Pancreas (tissue), 10 donors: ENCODE measurements at regions not wholly inside any gene's neighbourhood (a gene's known extent, or its start where the extent isn't known, plus 50 kb on each side); places are given as distances from the start of the nearest gene placed in this dataset.

Source experiments
- ATAC-seq, 4 donors: fragments of 200-7000 bp; cut with Tn5 transposase; one replicate each; pipeline versions ENCODE4 v1.8.0 to v1.9.1; 2020; ENCODE audit warnings: mild to moderate bottlenecking in 4 of 4, moderate library complexity in 4 of 4
- DNase-seq, 6 donors: peaks; one replicate each; pipeline ENCODE4 v3.0.0-alpha.2; 2020
- FAIRE-seq: peaks from 2 replicates; lab custom pipeline; 2012; peaks lifted over from hg19 to GRCh38; lab: Jason Lieb, UNC
- H3K27ac ChIP-seq, 4 donors: fragments of 200-600 bp; sonication (generic); 1 replicate in 3 of 4; 2 replicates in 1 of 4; pipeline versions ENCODE4 v1.5.0 to v1.8.0; 2020
- H3K27me3 ChIP-seq, 4 donors: fragments of 200-600 bp; one replicate each; pipeline ENCODE4 v1.8.0; 2021
- H3K36me3 ChIP-seq, 3 donors: fragments of 200-600 bp; sonication (generic) in 1 of 3; one replicate each; pipeline versions ENCODE4 v1.5.0 to v1.8.0; 2020 to 2021
- H3K4me1 ChIP-seq, 3 donors: fragments of 200-600 bp; one replicate each; pipeline ENCODE4 v1.8.0; 2021
- H3K4me3 ChIP-seq, 4 donors: fragments of 200-600 bp; sonication (generic) in 2 of 4; one replicate each; pipeline versions ENCODE4 v1.5.0 to v1.8.0; 2020 to 2021
- H3K9me3 ChIP-seq, 4 donors: fragments of 200-600 bp; one replicate each; pipeline ENCODE4 v1.8.0; 2021
- CTCF ChIP-seq, 4 donors: fragments of 200-600 bp; sonication (generic) in 3 of 4; IDR thresholded peaks; one replicate each; pipeline versions ENCODE4 v1.5.0 to v1.8.0; 2021; ENCODE audit warnings: antibody characterized with exemption in 4 of 4
- WGBS, 2 donors: extraction: QIAGEN DNeasy Blood & Tissue Kit; methylation state at CpG; one replicate each; pipeline ENCODE4 v1.1.7; 2013; 5-methylcytosine and 5-hydroxymethylcytosine counted together
- intact Hi-C, 3 donors: fragments of 100-400 bp; cut with DNase I; formaldehyde crosslinking; loops; one replicate each; pipeline versions ENCODE4 v1.11.1 to v1.14.2; 2022
- donor health status: healthy with polysubstance abuse.
- donor health status: DM: no; HTN: no; CAD: no; lungs with moderate emphysema.
- donor health status: DM: no; HTN: no; CAD: no.
- donor health status: control.
- donor health status: control.
- donor health status: Bipolar disorder and iron deficiency.
- donor health status: DM: yes; HTN: yes; CAD: no.
- donor health status: DM: no; HTN: no; CAD: no.
- donor health status: DM: no; HTN: no; CAD: no.
- donor health status: DM: yes; HTN: yes; CAD: no.

- no peaks in the 10 kb centered on the region for H3K4me1 ChIP-seq
- H3K27ac ChIP-seq = no peak overlapping the region
- H3K4me3 ChIP-seq = no peak overlapping the region
- WGBS, 2 donors = 59 to 75% methylated on average over 5 of the region's 5 CpGs
- no peak for TF ChIP-seq CTCF (IDR thresholded peaks at IDR 0.05)
- H3K36me3 ChIP-seq = no peaks in the 10 kb centered on the region
- no peak for ATAC-seq
- H3K9me3 ChIP-seq = no peaks in the 10 kb centered on the region
- no peaks in the 10 kb centered on the region for H3K27me3 ChIP-seq
- DNase-seq = no peak
- no peak for FAIRE-seq
- intact Hi-C loops = no loop called here
Observed at GRCh38 chr1:232310541-232310940, 319.4 kb downstream of the SIPA1L2 start.

GRCh38 chr1:232308616-232309015, 321.3 kb downstream of the SIPA1L2 start:
- no peaks in the 10 kb centered on the region for H3K36me3 ChIP-seq
- no peak for DNase-seq
- no peaks in the 10 kb centered on the region for H3K4me1 ChIP-seq
- H3K27me3 ChIP-seq = no peaks in the 10 kb centered on the region
- no peak for ATAC-seq
- FAIRE-seq = no peak
- intact Hi-C loops = no loop called here
- H3K4me3 ChIP-seq = no peak overlapping the region
- 63 to 71% methylated on average over 3 of the region's 3 CpGs for WGBS, 2 donors
- no peak overlapping the region for H3K27ac ChIP-seq
- no peak for TF ChIP-seq CTCF (IDR thresholded peaks at IDR 0.05)
- no peaks in the 10 kb centered on the region for H3K9me3 ChIP-seq

- H3K27me3 ChIP-seq = no peaks in the 10 kb centered on the region
- no peak for TF ChIP-seq CTCF (IDR thresholded peaks at IDR 0.05)
- ATAC-seq = no peak
- no peak for DNase-seq
- 70 to 80% methylated on average over 5 of the region's 5 CpGs for WGBS, 2 donors
- no peak overlapping the region for H3K27ac ChIP-seq
- H3K4me3 ChIP-seq = no peak overlapping the region
- H3K9me3 ChIP-seq = no peaks in the 10 kb centered on the region
- no peaks in the 10 kb centered on the region for H3K36me3 ChIP-seq
- intact Hi-C loops = no loop called here
- no peaks in the 10 kb centered on the region for H3K4me1 ChIP-seq
- FAIRE-seq = no peak
Observed at GRCh38 chr1:232307296-232308017, 322.5 kb downstream of the SIPA1L2 start.

GRCh38 chr1:232306269-232306961, 323.5 kb downstream of the SIPA1L2 start:
- Histone ChIP-seq H3K4me3 (no peak overlapping the region), H3K27me3 (no peaks in the 10 kb centered on the region), H3K36me3 (no peaks in the 10 kb centered on the region), H3K27ac (no peak overlapping the region), H3K4me1 (no peaks in the 10 kb centered on the region), H3K9me3 (no peaks in the 10 kb centered on the region)
- peak; percentile 45 to 89 (median 62) for ATAC-seq
- no peak for TF ChIP-seq CTCF (IDR thresholded peaks at IDR 0.05)
- peak; percentile 26 to 70 (median 53) for DNase-seq
- intact Hi-C loops = no loop called here
- FAIRE-seq = no peak
- 45 to 58% methylated on average over 8 of the region's 8 CpGs for WGBS, 2 donors

GRCh38 chr1:232305050-232305449, 324.9 kb downstream of the SIPA1L2 start:
- Histone ChIP-seq H3K4me1 (no peaks in the 10 kb centered on the region), H3K4me3 (no peak overlapping the region), H3K36me3 (no peaks in the 10 kb centered on the region), H3K27ac (no peak overlapping the region), H3K9me3 (no peaks in the 10 kb centered on the region), H3K27me3 (no peaks in the 10 kb centered on the region)
- FAIRE-seq (no peak), DNase-seq (no peak), ATAC-seq (no peak)
- TF ChIP-seq CTCF (IDR thresholded peaks at IDR 0.05) = no peak
- intact Hi-C loops = no loop called here
- 53 to 68% methylated on average over 4 of the region's 4 CpGs for WGBS, 2 donors
